ENCODE measurements at regions not wholly inside any gene's neighbourhood (a gene's known extent, or its start where the extent isn't known, plus 50 kb on each side); places are given as distances from the start of the nearest gene placed in this dataset.

GRCh38 chr5:93649234-93649900, 66.3 kb downstream of the NR2F1 start:
- DNase-seq (ENCODE audit: low read depth, low spot score) = no peak
- H3K36me3 ChIP-seq (ENCODE audit: insufficient read depth, insufficient read length, low read length) = no peaks in the 10 kb centered on the region
- no peaks in the 10 kb centered on the region for H3K4me1 ChIP-seq (ENCODE audit: insufficient read depth, insufficient read length)
- TF ChIP-seq SUZ12 (IDR thresholded peaks at IDR 0.05; ENCODE audit: extremely low read depth, insufficient read depth, insufficient read length) = no peak
- no peak for TF ChIP-seq ZNF274 (IDR thresholded peaks at IDR 0.05; ENCODE audit: low read depth, low read length)
- TF ChIP-seq YY1 (IDR thresholded peaks at IDR 0.05; ENCODE audit: insufficient read depth, insufficient read length) = no peak
- no peak overlapping the region for H3K4me3 ChIP-seq (ENCODE audit: insufficient read length, low read depth)
- no peak overlapping the region for H3K9ac ChIP-seq (ENCODE audit: insufficient read length, low read depth)
- H3K27me3 ChIP-seq (ENCODE audit: insufficient read depth, insufficient read length) = no peaks in the 10 kb centered on the region
- no peaks in the 10 kb centered on the region for H3K9me3 ChIP-seq (ENCODE audit: insufficient read depth, low read length)

GRCh38 chr5:93644760-93645159, 61.7 kb downstream of the NR2F1 start:
- no peak overlapping the region for H3K4me3 ChIP-seq (ENCODE audit: insufficient read length, low read depth)
- no peak overlapping the region for H3K9ac ChIP-seq (ENCODE audit: insufficient read length, low read depth)
- TF ChIP-seq ZNF274 (IDR thresholded peaks at IDR 0.05; ENCODE audit: low read depth, low read length) (no peak), SUZ12 (IDR thresholded peaks at IDR 0.05; ENCODE audit: extremely low read depth, insufficient read depth, insufficient read length) (no peak), YY1 (IDR thresholded peaks at IDR 0.05; ENCODE audit: insufficient read depth, insufficient read length) (no peak)
- no peaks in the 10 kb centered on the region for H3K9me3 ChIP-seq (ENCODE audit: insufficient read depth, low read length)
- H3K36me3 ChIP-seq (ENCODE audit: insufficient read depth, insufficient read length, low read length) = no peaks in the 10 kb centered on the region
- no peak for DNase-seq (ENCODE audit: low read depth, low spot score)
- H3K27me3 ChIP-seq (ENCODE audit: insufficient read depth, insufficient read length) = no peaks in the 10 kb centered on the region
- H3K4me1 ChIP-seq (ENCODE audit: insufficient read depth, insufficient read length) = no peaks in the 10 kb centered on the region
